ENCODE measurements at regions not wholly inside any gene's neighbourhood (a gene's known extent, or its start where the extent isn't known, plus 50 kb on each side); places are given as distances from the start of the nearest gene placed in this dataset.

DNA sequence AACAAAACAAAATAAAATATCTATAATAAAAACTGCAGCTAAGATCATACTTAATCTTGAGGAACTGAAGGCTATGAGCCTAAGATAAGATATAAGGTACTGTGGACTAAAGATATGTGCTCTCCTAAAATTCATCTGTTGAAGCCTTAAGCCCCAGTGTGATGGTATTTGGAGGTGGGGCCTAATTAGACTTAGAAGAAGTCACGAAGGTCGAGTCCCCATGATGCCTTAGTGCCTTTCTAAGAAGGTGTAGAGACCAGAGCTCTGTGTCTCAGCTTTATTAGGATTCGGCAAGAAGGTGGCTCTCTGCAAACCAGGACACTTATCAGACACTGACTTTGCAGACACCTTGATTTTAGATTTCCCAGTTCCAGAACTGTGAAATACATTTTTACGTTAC lies 622.0 kb upstream of the BRINP3 start:
- no peak for ATAC-seq
- no peak for TF ChIP-seq ZNF8 (CRISPR knock-in tag; IDR thresholded peaks at IDR 0.05)
- TF ChIP-seq, protein P1, sequence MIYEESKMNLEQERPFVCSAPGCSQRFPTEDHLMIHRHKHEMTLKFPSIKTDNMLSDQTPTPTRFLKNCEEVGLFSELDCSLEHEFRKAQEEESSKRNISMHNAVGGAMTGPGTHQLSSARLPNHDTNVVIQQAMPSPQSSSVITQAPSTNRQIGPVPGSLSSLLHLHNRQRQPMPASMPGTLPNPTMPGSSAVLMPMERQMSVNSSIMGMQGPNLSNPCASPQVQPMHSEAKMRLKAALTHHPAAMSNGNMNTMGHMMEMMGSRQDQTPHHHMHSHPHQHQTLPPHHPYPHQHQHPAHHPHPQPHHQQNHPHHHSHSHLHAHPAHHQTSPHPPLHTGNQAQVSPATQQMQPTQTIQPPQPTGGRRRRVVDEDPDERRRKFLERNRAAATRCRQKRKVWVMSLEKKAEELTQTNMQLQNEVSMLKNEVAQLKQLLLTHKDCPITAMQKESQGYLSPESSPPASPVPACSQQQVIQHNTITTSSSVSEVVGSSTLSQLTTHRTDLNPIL (CRISPR knock-in tag; IDR thresholded peaks at IDR 0.05; ENCODE audit: low read depth): no peak
- no peak for TF ChIP-seq BACH2 (CRISPR knock-in tag; IDR thresholded peaks at IDR 0.05; ENCODE audit: borderline replicate concordance)
- TF ChIP-seq TOX (CRISPR knock-in tag; IDR thresholded peaks at IDR 0.05; ENCODE audit: borderline replicate concordance): no peak
- TF ChIP-seq ESRRG (CRISPR knock-in tag; IDR thresholded peaks at IDR 0.05): no peak
- TF ChIP-seq TCF4 (CRISPR knock-in tag; IDR thresholded peaks at IDR 0.05; ENCODE audit: borderline replicate concordance): no peak
- TF ChIP-seq ZNF565 (CRISPR knock-in tag; conservative IDR thresholded peaks at IDR 0.05; ENCODE audit: low read depth): no peak
- TF ChIP-seq ARNTL (CRISPR knock-in tag; IDR thresholded peaks at IDR 0.05; ENCODE audit: borderline replicate concordance, low read depth): no peak
- TF ChIP-seq, protein P2, sequence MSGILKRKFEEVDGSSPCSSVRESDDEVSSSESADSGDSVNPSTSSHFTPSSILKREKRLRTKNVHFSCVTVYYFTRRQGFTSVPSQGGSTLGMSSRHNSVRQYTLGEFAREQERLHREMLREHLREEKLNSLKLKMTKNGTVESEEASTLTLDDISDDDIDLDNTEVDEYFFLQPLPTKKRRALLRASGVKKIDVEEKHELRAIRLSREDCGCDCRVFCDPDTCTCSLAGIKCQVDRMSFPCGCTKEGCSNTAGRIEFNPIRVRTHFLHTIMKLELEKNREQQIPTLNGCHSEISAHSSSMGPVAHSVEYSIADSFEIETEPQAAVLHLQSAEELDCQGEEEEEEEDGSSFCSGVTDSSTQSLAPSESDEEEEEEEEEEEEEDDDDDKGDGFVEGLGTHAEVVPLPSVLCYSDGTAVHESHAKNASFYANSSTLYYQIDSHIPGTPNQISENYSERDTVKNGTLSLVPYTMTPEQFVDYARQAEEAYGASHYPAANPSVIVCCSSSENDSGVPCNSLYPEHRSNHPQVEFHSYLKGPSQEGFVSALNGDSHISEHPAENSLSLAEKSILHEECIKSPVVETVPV (CRISPR knock-in tag; IDR thresholded peaks at IDR 0.05): no peak
- TF ChIP-seq ZC3H10 (CRISPR knock-in tag; IDR thresholded peaks at IDR 0.05): no peak
- TF ChIP-seq OSR1 (CRISPR knock-in tag; IDR thresholded peaks at IDR 0.05): no peak
- no peak for TF ChIP-seq ZFP3 (CRISPR knock-in tag; IDR thresholded peaks at IDR 0.05)
- no peak for TF ChIP-seq SNAI2 (CRISPR knock-in tag; IDR thresholded peaks at IDR 0.05)
- TF ChIP-seq, protein P3, sequence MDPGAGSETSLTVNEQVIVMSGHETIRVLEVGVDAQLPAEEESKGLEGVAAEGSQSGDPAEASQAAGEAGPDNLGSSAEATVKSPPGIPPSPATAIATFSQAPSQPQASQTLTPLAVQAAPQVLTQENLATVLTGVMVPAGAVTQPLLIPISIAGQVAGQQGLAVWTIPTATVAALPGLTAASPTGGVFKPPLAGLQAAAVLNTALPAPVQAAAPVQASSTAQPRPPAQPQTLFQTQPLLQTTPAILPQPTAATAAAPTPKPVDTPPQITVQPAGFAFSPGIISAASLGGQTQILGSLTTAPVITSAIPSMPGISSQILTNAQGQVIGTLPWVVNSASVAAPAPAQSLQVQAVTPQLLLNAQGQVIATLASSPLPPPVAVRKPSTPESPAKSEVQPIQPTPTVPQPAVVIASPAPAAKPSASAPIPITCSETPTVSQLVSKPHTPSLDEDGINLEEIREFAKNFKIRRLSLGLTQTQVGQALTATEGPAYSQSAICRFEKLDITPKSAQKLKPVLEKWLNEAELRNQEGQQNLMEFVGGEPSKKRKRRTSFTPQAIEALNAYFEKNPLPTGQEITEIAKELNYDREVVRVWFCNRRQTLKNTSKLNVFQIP (CRISPR knock-in tag; IDR thresholded peaks at IDR 0.05; ENCODE audit: borderline replicate concordance, low read depth): no peak
- no peak for TF ChIP-seq CSDC2 (CRISPR knock-in tag; IDR thresholded peaks at IDR 0.05)
- no peak for TF ChIP-seq RARB (CRISPR knock-in tag; IDR thresholded peaks at IDR 0.05)
- TF ChIP-seq PPARA (CRISPR knock-in tag; IDR thresholded peaks at IDR 0.05; ENCODE audit: borderline replicate concordance): no peak
- no peak for TF ChIP-seq ISL1 (CRISPR knock-in tag; IDR thresholded peaks at IDR 0.05)

DNA sequence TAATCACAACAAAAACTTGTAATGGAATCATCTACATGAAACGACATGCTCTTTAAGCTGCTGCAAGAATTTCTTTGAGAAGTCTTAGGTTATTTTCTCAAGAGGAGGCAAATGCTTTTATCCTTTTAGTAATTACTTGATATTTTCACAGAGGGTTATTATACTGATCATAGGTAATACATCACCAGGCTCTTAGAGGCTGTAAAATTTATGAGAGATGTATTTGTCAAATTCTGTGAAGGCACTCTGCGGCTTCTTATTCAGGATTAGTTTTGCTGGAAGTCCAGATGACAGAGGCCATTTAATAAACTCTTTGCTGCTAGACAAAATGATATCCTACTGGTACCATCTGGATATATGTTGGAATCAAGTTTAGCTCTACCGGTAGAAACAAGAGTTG lies 624.3 kb upstream of the BRINP3 start:
- ATAC-seq: no peak
- TF ChIP-seq GLIS3 (CRISPR knock-in tag; IDR thresholded peaks at IDR 0.05) (no peak), ZFP30 (CRISPR knock-in tag; IDR thresholded peaks at IDR 0.05) (no peak), RARB (CRISPR knock-in tag; IDR thresholded peaks at IDR 0.05) (no peak), ZNF8 (CRISPR knock-in tag; IDR thresholded peaks at IDR 0.05) (no peak), CSDC2 (CRISPR knock-in tag; IDR thresholded peaks at IDR 0.05) (no peak), PPARA (CRISPR knock-in tag; IDR thresholded peaks at IDR 0.05; ENCODE audit: borderline replicate concordance) (no peak), SNAI2 (CRISPR knock-in tag; IDR thresholded peaks at IDR 0.05) (no peak), TCF4 (CRISPR knock-in tag; IDR thresholded peaks at IDR 0.05; ENCODE audit: borderline replicate concordance) (no peak), ZFP3 (CRISPR knock-in tag; IDR thresholded peaks at IDR 0.05) (no peak), TOX (CRISPR knock-in tag; IDR thresholded peaks at IDR 0.05; ENCODE audit: borderline replicate concordance) (no peak), ZC3H10 (CRISPR knock-in tag; IDR thresholded peaks at IDR 0.05) (no peak), ARNTL (CRISPR knock-in tag; IDR thresholded peaks at IDR 0.05; ENCODE audit: borderline replicate concordance, low read depth) (no peak), ZNF70 (CRISPR knock-in tag; IDR thresholded peaks at IDR 0.05) (no peak)
- TF ChIP-seq, protein P2 (CRISPR knock-in tag; IDR thresholded peaks at IDR 0.05): no peak
- TF ChIP-seq, protein P1 (CRISPR knock-in tag; IDR thresholded peaks at IDR 0.05; ENCODE audit: low read depth): no peak
- TF ChIP-seq, protein P3 (CRISPR knock-in tag; IDR thresholded peaks at IDR 0.05; ENCODE audit: borderline replicate concordance, low read depth): no peak

Data from SK-N-SH treated with all-trans-retinoic acid at 6 μM for 48 hours (cell line).